SW 1271 (cell line): ENCODE measurements at regions not wholly inside any gene's neighbourhood (a gene's known extent, or its start where the extent isn't known, plus 50 kb on each side); places are given as distances from the start of the nearest gene placed in this dataset.

Experiments
- DNase-seq, 2 experiments: peaks; one replicate each; lab custom pipeline; 2025; lab: John Stamatoyannopoulos, UW

DNA sequence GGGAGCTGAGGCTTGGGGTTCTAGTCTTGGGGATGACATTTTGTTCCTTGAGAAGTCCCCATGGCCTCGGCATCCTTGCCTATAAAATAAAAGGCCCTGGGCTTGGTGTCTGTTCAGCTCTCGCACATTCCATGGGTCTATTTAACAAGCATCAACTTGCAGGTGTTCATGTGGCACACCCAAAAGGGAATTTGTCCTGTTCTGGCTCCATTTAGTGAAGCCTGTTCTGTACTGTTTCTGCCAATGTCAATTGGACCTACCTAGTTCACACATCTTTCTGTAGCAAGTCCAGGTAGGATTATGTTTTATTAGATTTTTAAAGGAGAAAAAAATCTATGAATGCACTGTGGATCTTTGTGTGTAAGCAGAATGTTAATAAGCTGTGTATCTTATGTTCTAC, 262.0 kb downstream of the HIVEP2 start:
- DNase-seq, result no peak

DNA sequence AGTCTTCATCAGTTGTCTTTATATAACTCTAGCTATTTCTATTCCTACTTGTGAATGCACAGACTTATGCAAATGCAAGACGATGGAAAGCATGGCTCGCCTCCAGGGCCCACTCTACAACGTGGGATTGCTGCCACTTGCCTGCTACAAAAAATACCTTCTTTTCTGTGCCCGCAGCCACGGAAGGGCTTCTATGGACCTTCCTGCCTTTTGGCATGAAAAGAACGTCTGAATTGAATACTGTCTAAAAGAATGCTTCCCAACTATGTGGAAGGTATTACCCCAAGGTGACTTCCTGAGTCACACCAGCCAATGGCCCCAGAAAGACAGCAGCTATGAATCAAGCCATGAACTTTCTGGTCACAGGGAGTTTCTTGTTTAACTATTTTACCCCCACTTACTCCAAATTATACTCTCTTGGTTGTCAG, 261.2 kb downstream of the HIVEP2 start:
- DNase-seq, result no peak

DNA sequence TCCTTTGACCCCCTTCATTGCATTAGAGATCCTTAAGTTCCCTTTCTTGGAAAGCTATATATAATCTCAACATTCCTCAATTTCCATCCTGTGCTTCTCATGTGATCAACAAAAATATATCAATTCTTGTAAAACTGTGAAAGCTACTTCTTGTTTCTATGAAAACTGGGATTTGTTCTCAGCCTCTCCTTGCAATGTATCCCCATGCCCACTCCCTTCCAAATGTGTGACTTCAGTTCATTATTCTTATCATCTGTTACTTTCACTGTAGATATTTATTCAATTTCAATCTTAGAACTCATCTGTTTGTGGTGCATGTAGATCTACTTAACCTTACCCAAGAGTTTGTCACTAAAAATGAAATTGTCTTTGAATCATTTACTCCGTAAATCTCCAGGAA, 260.6 kb downstream of the HIVEP2 start:
- DNase-seq, result no peak

DNA sequence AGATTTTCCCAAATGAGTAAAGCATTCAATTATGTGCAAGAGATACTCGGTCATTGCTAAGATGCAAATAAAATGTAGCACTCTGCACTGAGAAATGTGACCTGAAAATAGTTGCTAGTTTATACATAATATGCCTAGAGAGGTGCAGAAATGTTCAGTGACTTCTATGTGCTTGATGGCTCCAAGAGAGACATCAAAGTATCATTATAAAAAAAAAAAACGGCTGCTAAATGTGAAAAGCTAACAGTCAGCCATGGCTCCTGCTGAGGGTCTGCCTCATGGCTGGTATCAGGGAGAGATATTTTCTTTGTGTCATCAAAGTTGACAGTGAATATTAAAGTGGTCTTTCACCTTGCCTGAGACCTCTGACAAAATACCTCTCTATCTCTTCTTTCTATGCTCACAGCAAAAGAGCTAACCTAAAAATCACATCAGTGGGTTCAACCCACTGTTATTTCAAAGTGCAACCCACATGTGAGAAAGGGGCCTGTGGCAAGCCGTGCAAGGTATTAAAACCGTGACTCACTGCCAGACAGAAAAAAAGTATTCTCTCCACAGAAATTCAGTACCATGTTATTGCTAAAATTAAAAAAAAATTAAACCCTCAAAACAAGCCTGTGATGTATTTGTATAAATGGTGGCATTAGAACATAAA, 259.0 kb downstream of the HIVEP2 start:
- DNase-seq, result no peak

DNA sequence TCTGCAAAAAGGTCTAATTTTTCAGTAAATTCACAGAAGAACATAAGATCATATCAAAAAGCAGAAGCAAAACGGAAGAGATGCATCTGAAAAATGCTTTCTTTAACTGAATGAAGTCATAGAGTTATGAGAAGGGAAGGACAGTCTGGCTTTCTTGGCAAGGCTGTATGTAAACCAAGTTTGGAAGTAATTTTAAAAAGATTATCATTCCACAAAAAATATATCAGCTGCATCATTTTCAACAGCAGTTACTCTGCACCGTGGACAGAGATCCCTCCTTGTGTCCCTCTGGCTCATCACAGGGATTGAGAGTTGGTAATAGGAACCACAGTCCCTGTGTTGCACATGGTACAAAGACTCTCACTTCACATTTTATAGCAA, 258.5 kb downstream of the HIVEP2 start:
- DNase-seq, result no peak

DNA sequence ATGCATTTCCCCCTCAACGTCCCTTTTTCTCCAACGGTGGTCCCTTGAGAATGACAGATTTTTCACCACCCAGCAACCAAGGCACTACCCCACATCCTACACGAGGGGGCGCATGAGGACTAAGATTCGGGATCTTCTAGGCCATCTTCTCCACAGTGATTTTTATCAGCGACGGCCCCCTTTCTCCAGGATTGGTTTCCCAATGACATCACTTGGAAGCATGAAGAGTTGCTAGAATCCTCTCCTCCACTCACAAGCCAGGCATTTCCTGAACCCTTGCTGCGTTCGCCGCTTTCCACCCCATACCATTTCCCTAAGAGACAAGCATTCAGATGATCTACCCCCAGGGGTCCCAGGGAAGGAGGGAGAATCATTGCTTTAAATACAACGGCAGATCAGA, 252.0 kb downstream of the HIVEP2 start:
- DNase-seq, result peak in 1 of 2 experiments; percentile 67

DNA sequence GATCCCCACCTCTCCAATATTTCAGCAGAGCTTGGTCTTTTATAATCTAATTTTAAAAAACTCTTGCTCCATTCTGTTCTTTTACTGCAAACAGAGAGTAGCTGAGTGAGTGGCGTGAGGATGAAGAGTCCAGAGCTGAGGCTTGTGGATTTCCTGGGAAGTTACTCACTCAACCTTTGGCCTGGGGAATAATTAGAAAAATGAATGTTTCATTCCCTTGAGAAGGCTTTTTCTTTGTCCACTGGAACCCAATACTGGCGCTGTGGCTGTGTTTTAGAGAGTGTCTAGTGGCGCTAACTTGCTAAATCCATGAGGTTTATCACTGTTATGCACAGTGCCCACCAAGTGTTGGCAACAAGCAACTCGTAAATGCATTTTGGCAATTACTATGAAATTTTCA, 251.5 kb downstream of the HIVEP2 start:
- DNase-seq, result no peak

DNA sequence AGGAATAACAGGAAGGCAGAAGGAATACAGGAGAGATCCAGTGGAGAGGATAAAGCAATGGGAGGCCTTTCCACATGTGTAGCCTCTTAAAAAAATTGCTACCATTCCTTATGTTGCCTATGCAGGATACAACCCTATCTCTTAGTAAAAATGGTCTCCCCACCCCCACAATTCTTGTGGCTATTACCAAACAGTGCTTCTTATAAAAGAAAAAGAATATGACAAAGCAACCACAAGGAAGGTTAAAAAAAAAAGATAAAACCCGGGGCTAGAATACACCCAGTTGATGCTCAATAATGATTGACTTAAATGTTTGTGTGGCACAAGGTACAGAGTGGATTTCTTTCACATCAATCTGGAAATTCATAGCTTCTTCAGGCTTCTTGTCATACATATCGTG, 250.9 kb downstream of the HIVEP2 start:
- no peak for DNase-seq

DNA sequence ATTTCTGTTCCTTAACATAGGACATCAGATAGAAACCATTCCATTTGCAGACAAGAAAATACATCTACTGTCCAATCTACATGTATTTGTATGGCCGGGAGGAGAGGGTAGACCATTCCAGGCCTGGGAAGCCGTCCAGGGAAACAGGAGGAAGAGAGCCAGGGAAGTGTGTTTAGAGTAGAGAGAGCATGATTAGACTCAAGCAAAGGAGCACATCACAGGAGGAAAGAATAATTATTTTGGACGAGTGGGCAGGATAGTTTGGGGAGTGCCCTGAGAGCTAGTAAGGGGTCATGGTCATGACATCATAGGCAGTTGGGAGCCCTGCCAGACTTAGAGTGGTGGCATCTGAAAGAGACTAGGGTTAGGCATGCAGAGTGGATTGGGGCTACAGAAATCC, 250.0 kb downstream of the HIVEP2 start:
- DNase-seq, result no peak

DNA sequence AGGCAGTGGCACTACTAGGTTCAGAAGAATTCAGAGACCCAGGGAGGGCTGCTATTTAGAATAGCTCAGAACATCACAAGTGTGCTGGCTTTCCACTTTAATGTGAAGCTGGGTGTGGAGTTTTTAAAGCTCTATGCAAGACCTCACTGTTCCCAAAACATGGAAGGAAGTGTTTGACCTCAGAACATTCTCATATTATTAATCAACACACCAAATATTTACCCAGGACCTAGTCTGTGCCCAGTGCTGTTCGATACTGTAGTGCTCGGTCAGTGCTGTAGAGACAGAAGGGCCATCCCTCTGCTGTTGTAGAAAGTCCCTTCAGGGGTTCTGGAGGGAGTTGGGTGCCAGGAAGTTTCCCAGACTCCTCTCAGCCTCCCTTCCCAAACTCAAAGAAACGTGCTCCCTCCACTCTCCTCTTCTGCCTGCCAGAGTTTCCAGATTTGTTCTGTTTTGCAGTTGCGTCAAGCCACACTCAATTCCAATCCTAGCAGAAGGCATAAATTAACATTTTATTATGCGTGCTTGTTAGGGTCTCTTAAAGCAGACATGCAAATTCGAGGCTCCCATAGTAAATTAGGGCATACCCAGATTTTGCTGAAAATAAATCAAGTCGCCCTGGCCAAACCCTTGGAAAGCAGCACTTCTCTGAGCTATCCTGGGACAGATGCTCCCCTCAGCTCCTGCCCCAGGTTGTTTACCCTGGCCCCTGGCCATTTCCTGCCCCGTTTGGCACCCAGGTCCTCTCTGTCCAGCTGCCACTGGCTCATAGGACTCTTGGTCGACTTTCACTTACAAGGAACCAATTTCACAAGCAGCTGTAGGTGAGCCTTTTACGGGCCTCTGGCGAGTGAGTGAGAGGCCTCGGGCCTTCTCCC, 248.6 kb downstream of the HIVEP2 start:
- no peak for DNase-seq

DNA sequence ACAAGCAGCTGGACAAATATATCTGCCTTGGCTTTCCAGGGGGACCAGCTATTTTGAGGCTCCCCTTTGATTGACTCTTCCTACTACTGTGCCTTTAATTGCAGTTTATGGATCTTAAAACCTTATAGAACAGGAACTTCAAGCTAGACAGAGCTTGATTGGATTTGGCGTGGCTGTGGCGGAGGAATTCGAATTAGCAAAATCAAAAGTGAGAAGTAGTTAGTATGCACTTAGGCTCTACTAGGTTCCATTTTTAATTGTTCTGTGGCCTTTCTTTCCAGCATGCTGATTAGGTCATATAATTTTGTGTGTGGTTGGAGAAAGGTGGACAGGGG, 248.0 kb downstream of the HIVEP2 start:
- no peak for DNase-seq

DNA sequence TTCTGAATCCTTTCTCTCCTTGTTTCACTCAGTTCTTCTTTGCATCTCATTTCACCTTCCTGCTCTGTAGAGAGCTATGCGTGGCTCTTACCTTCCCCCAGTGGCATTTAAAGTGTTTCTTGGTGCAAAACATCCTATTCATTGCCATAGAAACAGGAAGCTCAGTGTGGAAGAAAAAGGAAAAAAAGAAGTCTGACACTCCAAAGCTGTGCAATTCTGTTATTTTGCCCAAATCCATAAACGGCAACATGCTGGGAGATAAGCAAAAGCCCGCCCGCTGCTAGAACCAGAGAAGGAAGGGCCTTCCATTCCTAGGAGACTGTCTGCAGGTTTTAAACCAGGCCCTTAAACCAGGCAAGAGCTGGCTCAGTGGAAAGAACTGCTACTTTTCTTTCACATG, 247.1 kb downstream of the HIVEP2 start:
- DNase-seq, result no peak

DNA sequence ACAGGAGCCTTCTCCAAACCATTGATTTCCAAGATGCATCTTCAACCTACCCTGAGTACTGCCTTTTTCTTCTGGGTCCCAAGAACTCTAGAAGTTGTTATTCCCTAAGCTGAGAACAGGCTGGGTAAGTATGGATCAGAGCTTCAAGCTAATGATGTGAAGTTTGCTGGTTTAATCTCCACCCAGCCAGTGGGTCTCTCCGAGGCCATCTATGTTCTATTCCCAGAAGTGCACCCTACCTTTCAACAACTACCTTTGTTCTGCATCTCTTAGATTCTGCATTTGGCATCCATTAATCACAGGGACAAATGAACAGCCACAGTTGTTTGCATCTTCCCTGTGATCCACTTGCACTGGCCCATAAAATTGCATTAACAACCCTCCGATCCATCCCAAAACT, 246.2 kb downstream of the HIVEP2 start:
- peak in 1 of 2 experiments; percentile 16 for DNase-seq

DNA sequence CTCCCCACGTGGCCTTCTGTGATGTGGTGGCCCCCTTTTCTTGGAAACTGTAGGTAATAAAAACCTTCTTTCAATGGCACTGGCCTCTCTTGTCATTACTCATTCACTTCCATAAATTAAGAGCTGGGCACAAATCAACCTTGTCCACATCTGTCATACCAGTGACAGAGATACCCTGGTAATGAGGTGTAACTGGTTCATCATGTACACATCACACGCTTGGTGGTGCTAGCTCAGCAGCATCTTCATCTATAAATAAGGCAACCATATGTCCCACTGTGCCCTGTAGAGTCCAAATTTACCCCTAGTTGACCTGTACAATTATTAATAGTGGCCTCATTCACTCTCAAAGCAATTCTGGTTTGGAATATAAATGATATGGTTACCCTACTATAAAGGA, 245.6 kb downstream of the HIVEP2 start:
- DNase-seq, result no peak

DNA sequence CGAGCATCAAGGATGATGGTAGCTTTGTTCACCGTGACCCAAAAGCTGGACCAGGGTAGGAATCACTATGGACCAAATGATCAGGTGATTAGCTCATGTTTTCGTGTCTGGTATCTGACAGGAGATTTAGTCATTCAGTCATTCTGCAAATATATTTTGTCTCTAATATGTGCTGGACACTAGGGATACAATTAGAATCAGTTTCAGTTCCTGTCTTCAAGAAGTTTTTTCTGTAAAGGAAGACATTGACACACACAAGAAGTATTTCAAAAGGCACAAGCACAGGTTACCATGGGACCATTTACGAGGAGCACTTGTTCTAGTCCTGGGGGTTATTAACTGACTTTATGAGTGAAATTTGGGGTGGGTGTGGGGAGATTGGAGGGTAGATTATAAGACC, 244.9 kb downstream of the HIVEP2 start:
- no peak for DNase-seq

DNA sequence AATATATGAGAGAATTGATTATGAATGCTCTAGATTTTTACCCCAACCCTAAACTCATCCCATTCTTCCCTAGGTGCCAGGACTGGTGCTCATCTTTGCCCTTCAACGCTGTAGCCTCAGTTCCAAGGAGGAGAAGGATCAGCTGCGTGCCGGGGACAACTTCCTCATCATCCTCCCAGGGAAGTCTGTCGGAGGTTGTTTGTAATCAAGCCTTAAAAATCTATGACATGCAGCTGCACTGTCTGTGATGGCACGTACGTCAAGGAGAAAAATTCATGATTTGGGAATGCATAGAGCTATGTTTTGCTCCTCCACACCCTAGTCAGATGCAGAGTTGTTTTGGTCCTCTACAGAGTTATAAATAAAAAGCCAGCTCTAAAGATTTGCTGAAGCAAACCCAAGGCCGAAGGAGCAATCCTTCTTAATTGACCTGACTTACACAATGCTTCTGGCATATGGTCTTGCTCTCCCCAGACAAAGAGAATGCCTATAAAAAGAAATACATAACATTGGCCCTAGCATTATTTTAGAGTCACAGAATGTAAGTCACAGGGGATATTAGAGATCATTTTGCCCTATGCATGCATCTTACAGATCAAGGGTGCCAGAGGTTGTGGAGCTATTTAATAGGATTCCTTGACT, 244.2 kb downstream of the HIVEP2 start:
- no peak for DNase-seq
